GM19468 (cell line): ENCODE measurements at regions not wholly inside any gene's neighbourhood (a gene's known extent, or its start where the extent isn't known, plus 50 kb on each side); places are given as distances from the start of the nearest gene placed in this dataset.
"Not testable (repeated sequence)": the region's sequence is repeated elsewhere in the genome, so short reads cannot be mapped to it uniquely, and the experiment has no call there.

Source experiments
- ATAC-seq: cut with Tn5 transposase; IDR thresholded peaks from one replicate; pipeline ENCODE4 v1.9.1; 2021; ENCODE audit warnings: mild to moderate bottlenecking, moderate library complexity, moderate number of reproducible peaks; ENCODE audit not compliant: unreplicated experiment; ENCODE audit errors: extremely low read depth

GRCh38 chrX:40530509-40530908 lies 50.3 kb upstream of the ATP6AP2 start:
- ATAC-seq, result no peak

GRCh38 chrX:40527543-40527942 lies 53.2 kb upstream of the ATP6AP2 start:
- no peak for ATAC-seq

GRCh38 chrX:40526412-40526811 lies 54.4 kb upstream of the ATP6AP2 start:
- no peak for ATAC-seq

- not testable (repeated sequence) for ATAC-seq
Observed at GRCh38 chrX:40525901-40526300, 54.9 kb upstream of the ATP6AP2 start.

- no peak for ATAC-seq
Observed at GRCh38 chrX:40524423-40524822, 56.3 kb upstream of the ATP6AP2 start.

- ATAC-seq, result no peak
Observed at GRCh38 chrX:40523852-40524251, 56.9 kb upstream of the ATP6AP2 start.

GRCh38 chrX:40521868-40522450 lies 58.8 kb upstream of the ATP6AP2 start:
- no peak for ATAC-seq

- ATAC-seq, result no peak
Observed at GRCh38 chrX:40514376-40514775, 66.4 kb upstream of the ATP6AP2 start.

GRCh38 chrX:40513835-40514234 lies 66.9 kb upstream of the ATP6AP2 start:
- no peak for ATAC-seq

- ATAC-seq, result no peak
Observed at GRCh38 chrX:40513012-40513411, 67.8 kb upstream of the ATP6AP2 start.

GRCh38 chrX:40511258-40511657 lies 69.5 kb upstream of the ATP6AP2 start:
- no peak for ATAC-seq

- no peak for ATAC-seq
Observed at GRCh38 chrX:40508560-40508959, 72.2 kb upstream of the ATP6AP2 start.

GRCh38 chrX:40506201-40506985 lies 74.4 kb upstream of the ATP6AP2 start:
- no peak for ATAC-seq

GRCh38 chrX:40504801-40505605 lies 75.8 kb upstream of the ATP6AP2 start:
- ATAC-seq, result no peak

- ATAC-seq, result no peak
Observed at GRCh38 chrX:40503094-40503493, 77.7 kb upstream of the ATP6AP2 start.

GRCh38 chrX:40502688-40503087 lies 78.1 kb upstream of the ATP6AP2 start:
- no peak for ATAC-seq

- ATAC-seq, result no peak
Observed at GRCh38 chrX:40501164-40501855, 79.5 kb upstream of the ATP6AP2 start.

GRCh38 chrX:40496728-40497127 lies 84.0 kb upstream of the ATP6AP2 start:
- ATAC-seq, result no peak

- ATAC-seq, result no peak
Observed at GRCh38 chrX:40495659-40496058, 85.1 kb upstream of the ATP6AP2 start.

- no peak for ATAC-seq
Observed at GRCh38 chrX:40494005-40494404, 86.8 kb upstream of the ATP6AP2 start.

GRCh38 chrX:40488296-40488695 lies 92.5 kb upstream of the ATP6AP2 start:
- ATAC-seq, result no peak
